Lung (tissue), 11 donors: ENCODE measurements at regions not wholly inside any gene's neighbourhood (a gene's known extent, or its start where the extent isn't known, plus 50 kb on each side); places are given as distances from the start of the nearest gene placed in this dataset.

Experiments
- ATAC-seq: fragments of 200-7000 bp; cut with Tn5 transposase; one replicate; pipeline ENCODE4 v1.9.1; 2020; ENCODE audit warnings: moderate number of reproducible peaks; ENCODE audit not compliant: insufficient read depth, low FRiP score
- DNase-seq, 3 donors: peaks; one replicate each; pipeline ENCODE4 v3.0.0-alpha.2; 2013 to 2017
- H3K27ac ChIP-seq, 2 donors: one replicate each; pipeline ENCODE4 v1.5.1; 2013; ENCODE audit warnings: mild to moderate bottlenecking in 2 of 2, moderate library complexity in 2 of 2, control low read depth in 1 of 2, inconsistent platforms in 1 of 2, low read depth in 1 of 2, low read length in 1 of 2
- H3K27me3 ChIP-seq, 3 donors: one replicate each; pipeline ENCODE4 v1.5.1; 2013; ENCODE audit warnings: low read length in 2 of 3; ENCODE audit not compliant: control insufficient read depth in 3 of 3, insufficient read depth in 3 of 3
- H3K36me3 ChIP-seq, 4 donors: one replicate each; pipeline ENCODE4 v1.5.1; 2013; ENCODE audit warnings: low read length in 4 of 4, mild to moderate bottlenecking in 1 of 4, moderate library complexity in 1 of 4; ENCODE audit not compliant: control insufficient read depth in 4 of 4, insufficient read depth in 4 of 4
- H3K4me1 ChIP-seq, 5 donors: one replicate each; pipeline ENCODE4 v1.5.1; 2013; ENCODE audit warnings: low read length in 5 of 5, mild to moderate bottlenecking in 2 of 5, moderate library complexity in 1 of 5; ENCODE audit not compliant: control insufficient read depth in 5 of 5, insufficient read depth in 5 of 5
- H3K4me3 ChIP-seq: one replicate; pipeline ENCODE4 v1.5.1; 2013; ENCODE audit warnings: mild to moderate bottlenecking, control low read depth, moderate library complexity
- H3K9ac ChIP-seq, 2 donors: one replicate each; pipeline ENCODE4 v1.5.1; 2013; ENCODE audit warnings: low read length in 2 of 2, control low read depth in 1 of 2; ENCODE audit not compliant: insufficient read depth in 1 of 2
- H3K9me3 ChIP-seq, 4 donors: one replicate each; pipeline ENCODE4 v1.5.1; 2013; ENCODE audit warnings: low read length in 3 of 4, mild to moderate bottlenecking in 1 of 4, moderate library complexity in 1 of 4; ENCODE audit not compliant: control insufficient read depth in 4 of 4, insufficient read depth in 3 of 4
- WGBS, 2 donors: extraction: QIAGEN DNeasy Blood & Tissue Kit; methylation state at CpG; one replicate each; pipeline ENCODE4 v1.1.7; 2013; 5-methylcytosine and 5-hydroxymethylcytosine counted together
- TF ChIP-seq, protein P1 (sequence below): IDR thresholded peaks from 2 replicates; pipeline ENCODE4 v1.5.1; 2012; ENCODE audit warnings: mild to moderate bottlenecking; ENCODE audit errors: control extremely low read depth, extremely low read depth
- donor health status: control.
- donor health status: control.
- donor health status: Bipolar disorder and iron deficiency.
- donor health status: healthy.
- donor health status: DM: yes; HTN: yes; CAD: no.

DNA sequence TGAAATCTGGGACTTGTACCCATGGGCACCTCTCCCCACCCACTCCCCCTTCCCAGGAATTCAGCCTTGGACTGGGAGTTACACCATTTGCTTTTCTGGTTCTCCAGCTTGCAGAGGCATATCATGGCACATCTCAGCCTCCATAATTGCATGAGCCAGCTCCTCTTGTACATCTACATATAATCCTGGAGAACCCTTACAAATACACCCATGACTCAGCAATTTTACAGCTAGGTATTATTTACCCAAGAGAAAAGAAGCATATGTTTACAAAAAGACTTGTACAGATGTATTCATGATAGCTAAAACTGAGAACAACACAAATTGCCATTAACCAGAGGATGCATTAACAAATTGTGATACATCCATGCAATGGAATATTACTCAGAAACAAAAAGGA is 58.4 kb downstream of the RPLP1 start:
- no peaks in the 10 kb centered on the region for H3K9me3 ChIP-seq
- H3K27ac ChIP-seq = no peak overlapping the region
- no peaks in the 10 kb centered on the region for H3K27me3 ChIP-seq
- no peak overlapping the region for H3K4me3 ChIP-seq
- no peak for DNase-seq
- ATAC-seq = no peak
- TF ChIP-seq, protein P1, sequence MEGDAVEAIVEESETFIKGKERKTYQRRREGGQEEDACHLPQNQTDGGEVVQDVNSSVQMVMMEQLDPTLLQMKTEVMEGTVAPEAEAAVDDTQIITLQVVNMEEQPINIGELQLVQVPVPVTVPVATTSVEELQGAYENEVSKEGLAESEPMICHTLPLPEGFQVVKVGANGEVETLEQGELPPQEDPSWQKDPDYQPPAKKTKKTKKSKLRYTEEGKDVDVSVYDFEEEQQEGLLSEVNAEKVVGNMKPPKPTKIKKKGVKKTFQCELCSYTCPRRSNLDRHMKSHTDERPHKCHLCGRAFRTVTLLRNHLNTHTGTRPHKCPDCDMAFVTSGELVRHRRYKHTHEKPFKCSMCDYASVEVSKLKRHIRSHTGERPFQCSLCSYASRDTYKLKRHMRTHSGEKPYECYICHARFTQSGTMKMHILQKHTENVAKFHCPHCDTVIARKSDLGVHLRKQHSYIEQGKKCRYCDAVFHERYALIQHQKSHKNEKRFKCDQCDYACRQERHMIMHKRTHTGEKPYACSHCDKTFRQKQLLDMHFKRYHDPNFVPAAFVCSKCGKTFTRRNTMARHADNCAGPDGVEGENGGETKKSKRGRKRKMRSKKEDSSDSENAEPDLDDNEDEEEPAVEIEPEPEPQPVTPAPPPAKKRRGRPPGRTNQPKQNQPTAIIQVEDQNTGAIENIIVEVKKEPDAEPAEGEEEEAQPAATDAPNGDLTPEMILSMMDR = no peak
- peaks cover 0 to 2% (median 0%) of the 10 kb centered on the region in 5 donors for H3K4me1 ChIP-seq
- no peaks in the 10 kb centered on the region for H3K36me3 ChIP-seq
- no peak overlapping the region for H3K9ac ChIP-seq

DNA sequence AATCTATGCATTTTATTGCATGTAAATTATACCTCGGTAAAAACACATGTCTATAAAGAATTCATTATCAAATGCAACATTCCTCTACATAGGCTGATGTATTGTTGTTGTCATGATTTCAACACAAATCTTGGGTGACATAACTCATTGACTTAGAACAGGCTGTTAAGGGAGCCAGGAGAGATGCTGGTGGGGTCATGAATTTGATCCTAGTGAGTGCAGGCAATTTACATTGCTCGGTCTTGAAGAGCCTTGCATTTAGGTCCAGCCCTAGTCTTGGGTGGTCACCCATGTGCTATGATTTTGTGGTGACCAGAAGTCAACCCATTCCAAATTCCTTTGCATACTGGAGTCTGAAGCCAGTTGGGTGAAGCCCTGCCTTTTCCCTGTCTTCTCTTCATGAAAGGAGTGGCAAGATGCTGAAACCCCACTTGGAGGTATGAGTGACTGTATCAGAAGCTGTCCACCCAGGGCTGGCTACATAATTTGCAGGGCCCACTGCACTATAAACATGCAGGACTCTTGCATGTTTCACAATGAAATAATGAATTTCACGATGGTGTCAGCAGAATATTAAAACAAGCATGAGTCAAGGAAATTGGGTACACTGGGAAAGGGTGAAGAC is 59.2 kb downstream of the RPLP1 start:
- no peaks in the 10 kb centered on the region for H3K27me3 ChIP-seq
- no peak overlapping the region for H3K27ac ChIP-seq
- no peaks in the 10 kb centered on the region for H3K9me3 ChIP-seq
- no peaks in the 10 kb centered on the region for H3K36me3 ChIP-seq
- no peak overlapping the region for H3K4me3 ChIP-seq
- DNase-seq (no peak), ATAC-seq (no peak)
- no peak overlapping the region for H3K9ac ChIP-seq
- H3K4me1 ChIP-seq = peaks cover 0 to 2% (median 0%) of the 10 kb centered on the region in 5 donors
- 91 to 96% methylated on average over 3 of the region's 3 CpGs for WGBS, 2 donors
- TF ChIP-seq, protein P1 = no peak

DNA sequence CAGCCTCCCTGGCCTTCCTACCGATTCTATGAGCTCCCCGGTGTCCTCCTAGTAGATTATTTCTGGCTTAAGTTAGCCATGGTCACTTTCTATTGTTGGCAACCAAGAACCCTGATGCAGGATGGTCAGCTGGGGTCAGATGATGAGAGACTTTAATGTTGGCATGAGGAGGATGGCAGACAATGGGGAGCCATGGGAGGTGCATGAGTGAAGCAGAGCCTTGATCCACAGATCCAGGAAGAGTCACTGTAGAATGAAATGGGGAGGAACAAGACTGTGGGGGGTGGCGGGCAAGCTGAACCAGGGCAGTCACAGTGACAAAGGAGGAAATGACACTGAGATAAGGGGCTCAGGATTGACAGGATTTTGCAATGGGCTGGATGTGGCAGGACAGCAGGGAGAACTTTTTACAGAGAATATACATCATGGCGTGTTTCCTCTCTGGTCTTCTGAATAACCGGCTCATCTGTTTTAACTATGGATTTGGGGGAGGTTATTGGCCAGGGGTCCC is 60.9 kb downstream of the RPLP1 start:
- TF ChIP-seq, protein P1 = no peak
- H3K27me3 ChIP-seq = no peaks in the 10 kb centered on the region
- DNase-seq = no peak
- H3K9ac ChIP-seq = no peak overlapping the region
- no peaks in the 10 kb centered on the region for H3K9me3 ChIP-seq
- ATAC-seq = no peak
- no peak overlapping the region for H3K4me3 ChIP-seq
- no peak overlapping the region for H3K27ac ChIP-seq
- H3K4me1 ChIP-seq = peaks cover 0 to 2% (median 0%) of the 10 kb centered on the region in 5 donors
- H3K36me3 ChIP-seq = no peaks in the 10 kb centered on the region
- 75 to 78% methylated on average over 5 of the region's 5 CpGs for WGBS, 2 donors

DNA sequence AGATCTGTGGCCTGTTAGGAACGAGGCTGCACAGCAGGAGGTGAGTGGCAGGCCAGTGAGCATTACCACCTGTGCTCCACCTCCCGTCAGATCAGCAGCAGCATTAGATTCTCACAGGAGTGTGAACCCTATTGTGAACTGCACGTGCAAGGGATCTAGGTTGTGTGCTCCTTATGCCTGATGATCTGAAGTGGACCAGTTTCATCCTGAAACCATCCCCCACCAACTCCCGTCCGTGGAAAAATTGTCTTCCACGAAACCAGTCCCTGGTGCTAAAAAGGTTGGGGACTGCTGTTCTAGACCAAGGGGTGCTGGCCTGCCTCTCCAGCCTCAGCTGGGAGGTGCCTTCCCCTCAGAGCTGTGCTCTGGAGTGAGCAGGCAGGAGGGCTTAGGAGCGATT is 61.4 kb downstream of the RPLP1 start:
- Histone ChIP-seq H3K4me1 (peaks cover 0 to 2% (median 0%) of the 10 kb centered on the region in 5 donors), H3K27ac (no peak overlapping the region), H3K27me3 (no peaks in the 10 kb centered on the region), H3K9me3 (no peaks in the 10 kb centered on the region), H3K4me3 (no peak overlapping the region), H3K9ac (no peak overlapping the region), H3K36me3 (no peaks in the 10 kb centered on the region)
- TF ChIP-seq, protein P1 = no peak
- DNase-seq (no peak), ATAC-seq (no peak)
- WGBS, 2 donors = 78 to 84% methylated on average over 7 of the region's 7 CpGs
